ENCODE measurements at regions not wholly inside any gene's neighbourhood (a gene's known extent, or its start where the extent isn't known, plus 50 kb on each side); places are given as distances from the start of the nearest gene placed in this dataset.

DNA sequence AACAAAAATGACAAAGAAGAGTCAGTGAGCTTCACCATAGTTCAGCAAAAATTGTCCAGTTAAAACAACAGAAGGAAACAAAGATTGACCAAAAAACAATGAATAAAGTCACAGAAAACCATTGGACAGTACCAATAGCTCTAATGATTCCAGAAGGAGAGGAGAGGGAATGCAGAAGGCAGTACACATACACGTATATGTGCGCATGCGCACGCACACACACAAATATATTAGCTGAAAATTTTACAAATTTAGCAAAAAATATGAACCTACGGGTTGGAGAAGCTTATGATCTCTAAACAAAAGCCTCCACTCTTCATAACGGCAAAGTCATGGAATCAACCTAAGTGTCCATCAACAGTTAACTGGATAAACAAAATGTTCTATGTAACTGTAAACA, 120.3 kb upstream of the MON1B start:
- Histone ChIP-seq H3K79me2 (ENCODE audit: insufficient read depth, low read length) (no peaks in the 10 kb centered on the region), H3F3A (ENCODE audit: low read depth) (no peaks in the 10 kb centered on the region), H3K36me3 (ENCODE audit: insufficient read depth, low read length) (no peaks in the 10 kb centered on the region), H3K27me3 (ENCODE audit: insufficient read depth, low read length, poor library complexity, severe bottlenecking) (no peaks in the 10 kb centered on the region), H3K4me1 (ENCODE audit: insufficient read depth, low read length, poor library complexity, severe bottlenecking) (no peaks in the 10 kb centered on the region), H3K9ac (ENCODE audit: low read depth, low read length, poor library complexity, severe bottlenecking) (no peak overlapping the region), H4K20me1 (ENCODE audit: insufficient read depth, low read length, poor library complexity, severe bottlenecking) (no peaks in the 10 kb centered on the region), H2AFZ (ENCODE audit: low read length) (no peak overlapping the region), H3K9me3 (ENCODE audit: insufficient read depth, low read depth, low read length) (no peaks in the 10 kb centered on the region), H3K4me2 (ENCODE audit: low read depth, low read length, poor library complexity, severe bottlenecking) (no peak overlapping the region), H3K9me2 (replicated peaks; ENCODE audit: low read depth, low read length) (no peaks in the 10 kb centered on the region), H3K4me3 (ENCODE audit: low read length, poor library complexity, severe bottlenecking) (no peak overlapping the region)
- TF ChIP-seq, protein P1, sequence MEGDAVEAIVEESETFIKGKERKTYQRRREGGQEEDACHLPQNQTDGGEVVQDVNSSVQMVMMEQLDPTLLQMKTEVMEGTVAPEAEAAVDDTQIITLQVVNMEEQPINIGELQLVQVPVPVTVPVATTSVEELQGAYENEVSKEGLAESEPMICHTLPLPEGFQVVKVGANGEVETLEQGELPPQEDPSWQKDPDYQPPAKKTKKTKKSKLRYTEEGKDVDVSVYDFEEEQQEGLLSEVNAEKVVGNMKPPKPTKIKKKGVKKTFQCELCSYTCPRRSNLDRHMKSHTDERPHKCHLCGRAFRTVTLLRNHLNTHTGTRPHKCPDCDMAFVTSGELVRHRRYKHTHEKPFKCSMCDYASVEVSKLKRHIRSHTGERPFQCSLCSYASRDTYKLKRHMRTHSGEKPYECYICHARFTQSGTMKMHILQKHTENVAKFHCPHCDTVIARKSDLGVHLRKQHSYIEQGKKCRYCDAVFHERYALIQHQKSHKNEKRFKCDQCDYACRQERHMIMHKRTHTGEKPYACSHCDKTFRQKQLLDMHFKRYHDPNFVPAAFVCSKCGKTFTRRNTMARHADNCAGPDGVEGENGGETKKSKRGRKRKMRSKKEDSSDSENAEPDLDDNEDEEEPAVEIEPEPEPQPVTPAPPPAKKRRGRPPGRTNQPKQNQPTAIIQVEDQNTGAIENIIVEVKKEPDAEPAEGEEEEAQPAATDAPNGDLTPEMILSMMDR (conservative IDR thresholded peaks at IDR 0.05; ENCODE audit: low read length), result no peak
- no peak for TF ChIP-seq EZH2phosphoT487 (IDR thresholded peaks at IDR 0.05; ENCODE audit: borderline replicate concordance)

DNA sequence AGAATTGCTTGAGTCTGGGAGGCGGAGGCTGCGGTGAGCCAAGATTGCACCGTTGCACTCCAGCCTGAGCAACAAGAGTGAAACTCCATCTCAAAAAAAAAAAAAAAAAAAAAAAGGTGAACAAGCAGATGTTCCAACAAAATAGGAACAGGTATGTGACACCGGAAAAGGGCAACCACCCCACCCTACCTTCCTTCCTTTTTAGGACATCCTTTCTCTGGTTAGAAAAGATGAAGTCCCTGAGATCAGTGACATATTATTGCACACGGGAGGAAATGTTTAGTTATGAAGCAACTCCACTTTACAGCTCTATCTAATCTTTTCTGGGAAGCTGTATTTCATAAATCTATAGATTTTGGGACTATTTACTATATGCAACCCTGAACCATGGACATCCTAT, 114.2 kb upstream of the MON1B start:
- Histone ChIP-seq H4K20me1 (ENCODE audit: insufficient read depth, low read length, poor library complexity, severe bottlenecking) (no peaks in the 10 kb centered on the region), H3K9ac (ENCODE audit: low read depth, low read length, poor library complexity, severe bottlenecking) (no peak overlapping the region), H3K79me2 (ENCODE audit: insufficient read depth, low read length) (no peaks in the 10 kb centered on the region), H2AFZ (ENCODE audit: low read length) (no peak overlapping the region), H3F3A (ENCODE audit: low read depth) (no peaks in the 10 kb centered on the region), H3K36me3 (ENCODE audit: insufficient read depth, low read length) (no peaks in the 10 kb centered on the region), H3K9me2 (replicated peaks; ENCODE audit: low read depth, low read length) (no peaks in the 10 kb centered on the region), H3K4me3 (ENCODE audit: low read length, poor library complexity, severe bottlenecking) (no peak overlapping the region), H3K27me3 (ENCODE audit: insufficient read depth, low read length, poor library complexity, severe bottlenecking) (no peaks in the 10 kb centered on the region), H3K9me3 (ENCODE audit: insufficient read depth, low read depth, low read length) (no peaks in the 10 kb centered on the region), H3K4me1 (ENCODE audit: insufficient read depth, low read length, poor library complexity, severe bottlenecking) (no peaks in the 10 kb centered on the region), H3K4me2 (ENCODE audit: low read depth, low read length, poor library complexity, severe bottlenecking) (no peak overlapping the region)
- TF ChIP-seq, protein P1 (conservative IDR thresholded peaks at IDR 0.05; ENCODE audit: low read length), result no peak
- TF ChIP-seq EZH2phosphoT487 (IDR thresholded peaks at IDR 0.05; ENCODE audit: borderline replicate concordance), result no peak

DNA sequence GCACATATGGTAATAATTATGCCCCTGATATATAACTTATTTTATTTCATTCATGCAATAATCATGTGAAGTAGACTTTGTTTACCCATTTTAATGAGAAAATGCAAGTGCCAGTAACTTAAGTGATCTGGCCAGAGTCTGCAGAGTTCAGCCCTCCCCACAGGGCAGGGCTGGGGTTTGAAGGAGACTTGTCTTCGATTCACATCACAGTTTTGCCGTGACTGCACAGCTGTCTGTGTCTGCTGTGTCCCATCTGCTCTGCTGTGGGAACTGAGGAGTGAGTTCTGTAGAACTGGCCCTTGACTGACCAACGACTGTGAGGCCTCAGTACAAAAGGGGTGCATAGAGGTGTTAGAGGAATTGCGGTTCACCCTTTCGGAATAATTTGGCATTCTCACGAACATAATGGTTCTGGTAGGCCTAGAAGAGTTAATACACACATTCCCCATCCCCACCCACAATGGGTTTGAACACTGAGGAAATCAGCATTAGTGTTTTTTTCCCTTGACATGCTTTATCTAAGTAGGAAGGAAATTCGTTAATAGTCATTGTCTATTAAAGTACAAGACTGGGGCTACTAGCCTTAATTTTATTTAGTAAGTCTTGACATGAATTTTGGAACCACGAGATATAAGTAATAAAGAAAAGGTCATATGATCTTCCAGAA, 113.6 kb upstream of the MON1B start:
- H3K9ac ChIP-seq (ENCODE audit: low read depth, low read length, poor library complexity, severe bottlenecking), result no peak overlapping the region
- H3K9me2 ChIP-seq (replicated peaks; ENCODE audit: low read depth, low read length), result no peaks in the 10 kb centered on the region
- TF ChIP-seq EZH2phosphoT487 (IDR thresholded peaks at IDR 0.05; ENCODE audit: borderline replicate concordance), result no peak
- TF ChIP-seq, protein P1 (conservative IDR thresholded peaks at IDR 0.05; ENCODE audit: low read length), result no peak
- H3K4me2 ChIP-seq (ENCODE audit: low read depth, low read length, poor library complexity, severe bottlenecking), result no peak overlapping the region
- no peak overlapping the region for H3K4me3 ChIP-seq (ENCODE audit: low read length, poor library complexity, severe bottlenecking)
- no peak overlapping the region for H2AFZ ChIP-seq (ENCODE audit: low read length)
- H3K36me3 ChIP-seq (ENCODE audit: insufficient read depth, low read length), result no peaks in the 10 kb centered on the region
- no peaks in the 10 kb centered on the region for H3F3A ChIP-seq (ENCODE audit: low read depth)
- no peaks in the 10 kb centered on the region for H4K20me1 ChIP-seq (ENCODE audit: insufficient read depth, low read length, poor library complexity, severe bottlenecking)
- no peaks in the 10 kb centered on the region for H3K79me2 ChIP-seq (ENCODE audit: insufficient read depth, low read length)
- no peaks in the 10 kb centered on the region for H3K27me3 ChIP-seq (ENCODE audit: insufficient read depth, low read length, poor library complexity, severe bottlenecking)
- H3K4me1 ChIP-seq (ENCODE audit: insufficient read depth, low read length, poor library complexity, severe bottlenecking), result no peaks in the 10 kb centered on the region
- H3K9me3 ChIP-seq (ENCODE audit: insufficient read depth, low read depth, low read length), result no peaks in the 10 kb centered on the region
